ENCODE measurements at regions not wholly inside any gene's neighbourhood (a gene's known extent, or its start where the extent isn't known, plus 50 kb on each side); places are given as distances from the start of the nearest gene placed in this dataset.
"Not testable (repeated sequence)": the region's sequence is repeated elsewhere in the genome, so short reads cannot be mapped to it uniquely, and the experiment has no call there.

DNA sequence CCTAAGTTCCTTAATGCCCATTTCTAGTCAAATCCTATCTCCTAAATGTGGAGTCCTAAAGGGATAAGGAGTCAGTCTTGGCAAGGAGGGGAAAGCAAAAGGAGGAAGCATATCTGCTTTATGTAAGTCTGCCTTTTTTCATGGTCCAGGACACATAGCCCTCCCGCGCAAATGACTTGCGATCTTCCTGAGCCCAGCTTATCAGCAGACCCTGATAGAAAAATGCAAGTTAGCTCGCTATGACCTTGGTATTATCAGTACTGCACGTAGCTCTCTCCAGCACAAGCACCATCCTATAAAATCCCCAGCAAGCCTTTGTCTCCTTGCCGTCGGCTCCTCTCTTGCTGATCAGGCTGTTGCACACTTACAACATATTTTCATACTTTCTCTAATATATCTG is 281.4 kb upstream of the KCNH7 start:
- ATAC-seq (no peak), DNase-seq (no peak)
- H3K4me1 ChIP-seq: no peaks in the 10 kb centered on the region
- H3K27me3 ChIP-seq: no peaks in the 10 kb centered on the region
- TF ChIP-seq POLR2A (IDR thresholded peaks at IDR 0.05) (no peak), CTCF (IDR thresholded peaks at IDR 0.05) (no peak)
- no peak overlapping the region for H3K27ac ChIP-seq
- H3K36me3 ChIP-seq (replicated peaks in 1 of 2; ENCODE audit: insufficient read depth in 1 of 2, low read depth in 2 of 2): no peaks in the 10 kb centered on the region
- intact Hi-C loops (cut with DNase I): no loop called here
- no peak overlapping the region for H3K4me3 ChIP-seq
- 17 to 19% methylated on average over 7 of the region's 7 CpGs for WGBS, 2 donors
- no peaks in the 10 kb centered on the region for H3K9me3 ChIP-seq

GRCh38 chr2:163086940-163087339 is 248.4 kb upstream of the KCNH7 start:
- TF ChIP-seq POLR2A (IDR thresholded peaks at IDR 0.05) (no peak), CTCF (IDR thresholded peaks at IDR 0.05) (no peak)
- ATAC-seq: no peak
- WGBS, 2 donors: 65 to 81% methylated on average over 1 of the region's 1 CpG

GRCh38 chr2:163085366-163086024 is 246.9 kb upstream of the KCNH7 start:
- DNase-seq, ATAC-seq: not testable (repeated sequence)

More at GRCh38 chr2:163086940-163087339, 248.4 kb upstream of the KCNH7 start:
- H3K36me3 ChIP-seq (replicated peaks in 1 of 2; ENCODE audit: insufficient read depth in 1 of 2, low read depth in 2 of 2): no peaks in the 10 kb centered on the region
- H3K4me3 ChIP-seq: no peak overlapping the region
- no peaks in the 10 kb centered on the region for H3K27me3 ChIP-seq
- intact Hi-C loops (cut with DNase I): no loop called here
- H3K4me1 ChIP-seq: no peaks in the 10 kb centered on the region
- DNase-seq: no peak
- H3K27ac ChIP-seq: no peak overlapping the region
- H3K9me3 ChIP-seq: no peaks in the 10 kb centered on the region

DNA sequence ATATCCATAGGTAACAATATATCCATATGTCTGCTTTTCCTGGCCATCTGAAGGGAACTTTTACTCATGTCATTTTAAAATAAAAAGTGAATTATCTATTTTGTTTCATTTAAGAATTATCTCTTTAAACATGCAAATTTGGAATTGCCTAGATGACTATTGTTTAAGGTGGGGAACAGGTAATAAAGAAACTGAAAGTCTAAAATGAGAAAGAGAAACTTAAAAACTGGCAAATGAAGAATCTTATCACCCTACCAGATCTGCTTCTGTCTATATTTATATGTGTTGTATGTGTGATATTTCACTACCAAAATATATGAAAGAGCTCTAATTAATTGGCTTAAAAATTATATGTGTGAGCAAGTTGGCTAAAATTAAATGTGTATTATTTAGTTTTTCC is 243.2 kb upstream of the KCNH7 start:
- DNase-seq: no peak
- Histone ChIP-seq H3K4me3 (no peak overlapping the region), H3K27ac (no peak overlapping the region), H3K9me3 (peaks cover 0 to 8% (median 0%) of the 10 kb centered on the region in 3 donors), H3K36me3 (replicated peaks in 1 of 2; ENCODE audit: insufficient read depth in 1 of 2, low read depth in 2 of 2) (no peaks in the 10 kb centered on the region), H3K4me1 (no peaks in the 10 kb centered on the region), H3K27me3 (no peaks in the 10 kb centered on the region)
- ATAC-seq: no peak
- TF ChIP-seq POLR2A (IDR thresholded peaks at IDR 0.05) (no peak), CTCF (IDR thresholded peaks at IDR 0.05) (no peak)
- intact Hi-C loops (cut with DNase I): no loop called here

More at GRCh38 chr2:163085366-163086024, 246.9 kb upstream of the KCNH7 start:
- H3K27me3 ChIP-seq; H3K4me3 ChIP-seq; H3K9me3 ChIP-seq; H3K27ac ChIP-seq; intact Hi-C loops (cut with DNase I); H3K36me3 ChIP-seq (replicated peaks in 1 of 2; ENCODE audit: insufficient read depth in 1 of 2, low read depth in 2 of 2); H3K4me1 ChIP-seq: not testable (repeated sequence)
- 54 to 68% methylated on average over 12 of the region's 12 CpGs for WGBS, 2 donors

- Histone ChIP-seq H3K9me3 (peaks cover 0 to 8% (median 0%) of the 10 kb centered on the region in 3 donors), H3K4me3 (no peak overlapping the region), H3K27ac (no peak overlapping the region), H3K27me3 (no peaks in the 10 kb centered on the region), H3K4me1 (no peaks in the 10 kb centered on the region), H3K36me3 (replicated peaks in 1 of 2; ENCODE audit: insufficient read depth in 1 of 2, low read depth in 2 of 2) (no peaks in the 10 kb centered on the region)
- TF ChIP-seq CTCF (IDR thresholded peaks at IDR 0.05) (no peak), POLR2A (IDR thresholded peaks at IDR 0.05) (no peak)
- intact Hi-C loops (cut with DNase I): no loop called here
- WGBS, 2 donors: 10 to 23% methylated on average over 1 of the region's 1 CpG
- ATAC-seq (no peak), DNase-seq (no peak)
These were observed 238.7 kb upstream of the KCNH7 start for GRCh38 chr2:163077241-163077640.

Measured in body of pancreas (tissue), 4 donors.